OCI-LY1 (cell line): ENCODE measurements at regions not wholly inside any gene's neighbourhood (a gene's known extent, or its start where the extent isn't known, plus 50 kb on each side); places are given as distances from the start of the nearest gene placed in this dataset.

Source experiments
- H2AFZ ChIP-seq: fragments of 200-600 bp; sonication (generic), shearing (Covaris generic); 2 replicates; pipeline ENCODE4 v1.6.0; 2014; ENCODE audit warnings: antibody characterized with exemption, mild to moderate bottlenecking, low read length
- H3F3A ChIP-seq: fragments of 200-600 bp; sonication (generic), shearing (Covaris generic); 2 replicates; pipeline ENCODE4 v1.6.0; 2014; ENCODE audit warnings: mild to moderate bottlenecking, antibody characterized with exemption, low read length, moderate library complexity; ENCODE audit not compliant: insufficient read depth
- H3K27ac ChIP-seq: fragments of 200-600 bp; sonication (generic); 2 replicates; pipeline ENCODE4 v1.5.1; 2014; ENCODE audit warnings: low read length, mixed run types, mild to moderate bottlenecking, low read depth; ENCODE audit not compliant: poor library complexity, severe bottlenecking
- H3K27me3 ChIP-seq: fragments of 200-600 bp; sonication (generic); 2 replicates; pipeline ENCODE4 v1.6.0; 2014; ENCODE audit warnings: antibody characterized with exemption, mild to moderate bottlenecking, low read length, moderate library complexity; ENCODE audit not compliant: insufficient read depth
- H3K36me3 ChIP-seq: fragments of 200-600 bp; sonication (generic); 2 replicates; pipeline ENCODE4 v1.6.1; 2014; ENCODE audit warnings: mild to moderate bottlenecking, antibody characterized with exemption, low read length, moderate library complexity, mixed read lengths; ENCODE audit not compliant: insufficient read depth
- H3K4me1 ChIP-seq: fragments of 200-600 bp; sonication (generic); 2 replicates; pipeline ENCODE4 v1.5.1; 2014; ENCODE audit warnings: mild to moderate bottlenecking, low read length, moderate library complexity; ENCODE audit not compliant: insufficient read depth, severe bottlenecking
- H3K4me2 ChIP-seq: fragments of 200-600 bp; sonication (generic), shearing (Covaris generic); 2 replicates; pipeline ENCODE4 v1.6.1; 2014; ENCODE audit warnings: low read length
- H3K4me3 ChIP-seq: fragments of 200-600 bp; sonication (generic); 2 replicates; pipeline ENCODE4 v1.5.1; 2014; ENCODE audit warnings: low read length, low read depth, mild to moderate bottlenecking, mixed read lengths; ENCODE audit not compliant: poor library complexity, severe bottlenecking
- H3K79me2 ChIP-seq: fragments of 200-600 bp; shearing (Covaris generic); 2 replicates; pipeline ENCODE4 v1.6.1; 2016; ENCODE audit warnings: mixed run types, low read length, mixed read lengths; ENCODE audit not compliant: insufficient read depth
- H3K9ac ChIP-seq: fragments of 200-600 bp; sonication (generic), shearing (Covaris generic); 2 replicates; pipeline ENCODE4 v1.6.1; 2014; ENCODE audit warnings: mild to moderate bottlenecking, low read length, mixed read lengths
- H3K9me2 ChIP-seq: fragments of 200-600 bp; sonication (generic), shearing (Covaris generic); 2 replicates; pipeline ENCODE4 v1.6.1; 2014; ENCODE audit warnings: low read depth, mild to moderate bottlenecking, low read length, mixed read lengths
- H3K9me3 ChIP-seq: fragments of 200-600 bp; shearing (Covaris generic); 2 replicates; pipeline ENCODE4 v1.6.1; 2014; ENCODE audit warnings: low read length, mixed read lengths
- H4K20me1 ChIP-seq: fragments of 200-600 bp; sonication (generic), shearing (Covaris generic); 2 replicates; pipeline ENCODE4 v1.6.0; 2016; ENCODE audit warnings: mild to moderate bottlenecking, low read length; ENCODE audit not compliant: insufficient read depth
- EZH2 ChIP-seq: fragments of 200-600 bp; sonication (generic), shearing (Covaris generic); IDR thresholded peaks from 2 replicates; pipeline ENCODE4 v1.8.0; 2017; ENCODE audit warnings: borderline replicate concordance, mixed run types, mild to moderate bottlenecking, antibody characterized with exemption, low read length, moderate library complexity, mixed read lengths
- TF ChIP-seq, protein P1 (sequence below): fragments of 200-600 bp; sonication (generic), shearing (Covaris generic); IDR thresholded peaks from 2 replicates; pipeline ENCODE4 v1.5.1; 2017; ENCODE audit warnings: mild to moderate bottlenecking, antibody characterized with exemption, low read length, moderate library complexity, mixed read lengths

DNA sequence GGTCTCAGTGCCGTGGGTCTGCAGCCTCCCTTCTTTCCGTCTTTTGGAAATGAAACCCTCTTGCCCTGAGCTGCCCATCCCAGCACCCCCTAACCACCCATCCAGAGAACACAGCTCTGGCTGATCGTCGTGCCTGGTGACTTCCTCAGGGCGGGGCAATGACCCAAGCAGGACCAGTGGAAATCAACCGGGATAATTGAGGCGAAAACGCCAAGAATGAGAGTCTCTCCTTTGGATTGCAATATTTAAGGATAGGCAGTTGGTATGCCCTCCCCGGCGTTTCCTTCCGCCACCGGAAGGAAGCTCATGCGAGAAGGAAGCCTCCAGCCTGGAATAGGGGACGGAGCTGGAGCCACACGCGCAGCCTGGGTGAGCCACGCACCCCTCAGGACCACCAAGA lies 73.7 kb upstream of the PFKP start:
- no peaks in the 10 kb centered on the region for H4K20me1 ChIP-seq
- H3F3A ChIP-seq = no peaks in the 10 kb centered on the region
- H3K9me3 ChIP-seq = no peaks in the 10 kb centered on the region
- H3K9me2 ChIP-seq = no peaks in the 10 kb centered on the region
- TF ChIP-seq EZH2 = no peak
- TF ChIP-seq, protein P1, sequence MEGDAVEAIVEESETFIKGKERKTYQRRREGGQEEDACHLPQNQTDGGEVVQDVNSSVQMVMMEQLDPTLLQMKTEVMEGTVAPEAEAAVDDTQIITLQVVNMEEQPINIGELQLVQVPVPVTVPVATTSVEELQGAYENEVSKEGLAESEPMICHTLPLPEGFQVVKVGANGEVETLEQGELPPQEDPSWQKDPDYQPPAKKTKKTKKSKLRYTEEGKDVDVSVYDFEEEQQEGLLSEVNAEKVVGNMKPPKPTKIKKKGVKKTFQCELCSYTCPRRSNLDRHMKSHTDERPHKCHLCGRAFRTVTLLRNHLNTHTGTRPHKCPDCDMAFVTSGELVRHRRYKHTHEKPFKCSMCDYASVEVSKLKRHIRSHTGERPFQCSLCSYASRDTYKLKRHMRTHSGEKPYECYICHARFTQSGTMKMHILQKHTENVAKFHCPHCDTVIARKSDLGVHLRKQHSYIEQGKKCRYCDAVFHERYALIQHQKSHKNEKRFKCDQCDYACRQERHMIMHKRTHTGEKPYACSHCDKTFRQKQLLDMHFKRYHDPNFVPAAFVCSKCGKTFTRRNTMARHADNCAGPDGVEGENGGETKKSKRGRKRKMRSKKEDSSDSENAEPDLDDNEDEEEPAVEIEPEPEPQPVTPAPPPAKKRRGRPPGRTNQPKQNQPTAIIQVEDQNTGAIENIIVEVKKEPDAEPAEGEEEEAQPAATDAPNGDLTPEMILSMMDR = no peak
- H3K27me3 ChIP-seq = no peaks in the 10 kb centered on the region
- no peak overlapping the region for H3K4me3 ChIP-seq
- H3K79me2 ChIP-seq = no peaks in the 10 kb centered on the region
- H3K4me1 ChIP-seq = no peaks in the 10 kb centered on the region
- no peak overlapping the region for H3K4me2 ChIP-seq
- H3K27ac ChIP-seq = no peak overlapping the region
- H3K9ac ChIP-seq = no peak overlapping the region
- H3K36me3 ChIP-seq = no peaks in the 10 kb centered on the region
- no peak overlapping the region for H2AFZ ChIP-seq

DNA sequence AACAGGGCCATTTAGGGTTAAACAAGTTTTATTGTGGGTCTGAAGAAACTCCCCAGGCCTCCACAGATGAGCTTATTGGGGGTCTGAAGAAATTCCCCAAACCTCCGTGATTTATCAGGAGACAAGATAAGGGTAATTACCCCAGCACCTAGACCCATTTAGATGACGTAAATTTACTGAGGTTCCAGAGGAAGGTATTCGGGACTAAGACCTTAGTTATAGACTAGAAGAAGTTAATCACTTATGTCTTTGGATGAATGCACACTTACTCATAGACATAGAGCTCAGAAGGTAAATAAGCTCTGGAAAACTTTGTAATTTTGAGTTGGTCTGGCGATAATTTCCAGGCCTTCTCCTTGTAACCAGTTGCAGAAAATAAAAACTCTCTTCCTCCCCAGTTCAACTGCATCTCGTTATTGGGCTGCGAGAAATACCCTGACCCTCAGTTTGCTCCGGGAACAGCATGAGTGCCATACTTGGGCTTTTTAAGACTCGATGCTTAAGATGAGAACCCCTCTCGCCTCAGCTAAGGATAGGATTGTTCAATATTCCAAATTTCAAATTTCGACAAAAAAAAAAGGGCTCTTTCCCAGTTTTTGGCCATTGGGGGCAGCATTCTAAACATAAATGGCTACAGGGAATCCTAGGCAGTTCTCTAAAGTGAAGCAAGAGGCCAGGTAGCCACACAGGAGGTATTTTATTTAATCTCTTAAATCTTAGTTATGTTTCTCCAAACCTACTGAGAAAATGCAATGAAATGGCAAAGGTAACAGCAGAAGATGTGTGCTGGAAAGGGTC lies 74.7 kb upstream of the PFKP start:
- Histone ChIP-seq H3F3A (no peaks in the 10 kb centered on the region), H3K4me1 (no peaks in the 10 kb centered on the region), H3K9me3 (no peaks in the 10 kb centered on the region), H3K27ac (no peak overlapping the region), H3K9me2 (no peaks in the 10 kb centered on the region), H3K4me3 (no peak overlapping the region), H3K79me2 (no peaks in the 10 kb centered on the region), H4K20me1 (no peaks in the 10 kb centered on the region), H3K36me3 (no peaks in the 10 kb centered on the region), H3K27me3 (no peaks in the 10 kb centered on the region), H3K9ac (no peak overlapping the region), H3K4me2 (no peak overlapping the region), H2AFZ (no peak overlapping the region)
- TF ChIP-seq, protein P1 = no peak
- TF ChIP-seq EZH2 = no peak

DNA sequence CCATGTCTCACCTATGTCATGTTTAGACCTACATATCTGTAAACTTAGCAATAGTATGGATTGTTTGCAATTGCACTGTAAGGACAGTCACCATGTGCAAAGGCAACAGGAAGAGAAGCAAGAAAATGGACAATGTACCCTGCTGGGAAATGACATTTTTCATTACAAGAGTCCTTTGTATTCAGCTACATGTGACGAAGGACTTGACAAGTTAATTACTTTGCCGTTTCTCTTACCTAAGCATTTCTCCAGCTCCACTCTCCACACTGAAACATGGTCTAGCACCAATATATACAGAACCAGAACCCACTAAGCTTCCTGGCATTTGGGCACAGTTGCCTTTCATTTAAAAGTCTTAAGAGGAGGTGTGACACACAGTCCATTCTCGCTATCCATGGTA lies 76.6 kb upstream of the PFKP start:
- no peaks in the 10 kb centered on the region for H3K4me1 ChIP-seq
- no peak overlapping the region for H2AFZ ChIP-seq
- TF ChIP-seq, protein P1 = no peak
- TF ChIP-seq EZH2 = no peak
- H3K79me2 ChIP-seq = no peaks in the 10 kb centered on the region
- no peak overlapping the region for H3K9ac ChIP-seq
- H3F3A ChIP-seq = no peaks in the 10 kb centered on the region
- H3K4me3 ChIP-seq = no peak overlapping the region
- no peaks in the 10 kb centered on the region for H3K27me3 ChIP-seq
- no peak overlapping the region for H3K27ac ChIP-seq
- H3K4me2 ChIP-seq = no peak overlapping the region
- H4K20me1 ChIP-seq = no peaks in the 10 kb centered on the region
- H3K36me3 ChIP-seq = no peaks in the 10 kb centered on the region
- H3K9me2 ChIP-seq = no peaks in the 10 kb centered on the region
- no peaks in the 10 kb centered on the region for H3K9me3 ChIP-seq
